ENCODE measurements at regions not wholly inside any gene's neighbourhood (a gene's known extent, or its start where the extent isn't known, plus 50 kb on each side); places are given as distances from the start of the nearest gene placed in this dataset.

DNA sequence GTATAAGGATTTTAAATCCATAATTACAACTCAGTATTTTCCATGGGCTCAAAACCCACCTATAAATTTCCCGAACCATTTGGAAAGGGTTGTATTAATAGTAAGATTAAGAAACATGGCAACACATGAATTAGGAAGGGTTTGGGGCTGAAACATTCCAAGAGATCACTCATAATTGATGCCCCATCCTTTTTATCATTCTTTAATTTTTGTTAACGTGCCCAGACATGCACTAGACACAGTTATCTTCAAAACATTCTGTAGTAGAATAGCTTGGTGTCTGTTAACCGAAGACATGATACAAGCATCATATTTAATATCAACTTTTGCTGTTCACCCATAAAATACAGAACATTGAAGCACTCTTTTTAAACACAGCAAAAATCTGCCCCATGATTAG is 106.8 kb upstream of the FRMD6 start:
- ATAC-seq (no peak), DNase-seq (no peak)
- Histone ChIP-seq H3K4me1 (ENCODE audit: control insufficient read depth in 2 of 2, insufficient read depth in 2 of 2, low read length in 2 of 2) (no peaks in the 10 kb centered on the region), H3K9me3 (ENCODE audit: control insufficient read depth in 2 of 3, low read length in 3 of 3) (no peaks in the 10 kb centered on the region), H3K27me3 (ENCODE audit: control insufficient read depth in 2 of 2, insufficient read depth in 2 of 2, low read length in 2 of 2) (no peaks in the 10 kb centered on the region), H3K36me3 (ENCODE audit: control insufficient read depth in 2 of 3, insufficient read depth in 3 of 3, low read length in 3 of 3) (no peaks in the 10 kb centered on the region), H3K4me3 (ENCODE audit: low read length) (no peak overlapping the region), H3K27ac (ENCODE audit: low read depth, low read length) (no peak overlapping the region)
- Mint-ChIP-seq H3K27me3 (peaks cover 5 to 31% (median 26%) of the 10 kb centered on the region in 5 donors), H3K27ac (no peak overlapping the region), H3K36me3 (no peaks in the 10 kb centered on the region), H3K4me1 (no peaks in the 10 kb centered on the region), H3K4me3 (no peak overlapping the region), H3K9me3 (no peaks in the 10 kb centered on the region)
- ChIA-PET POLR2A (no interaction called here), CTCF (no interaction called here)
- intact Hi-C loops (cut with micrococcal nuclease), result no loop called here

DNA sequence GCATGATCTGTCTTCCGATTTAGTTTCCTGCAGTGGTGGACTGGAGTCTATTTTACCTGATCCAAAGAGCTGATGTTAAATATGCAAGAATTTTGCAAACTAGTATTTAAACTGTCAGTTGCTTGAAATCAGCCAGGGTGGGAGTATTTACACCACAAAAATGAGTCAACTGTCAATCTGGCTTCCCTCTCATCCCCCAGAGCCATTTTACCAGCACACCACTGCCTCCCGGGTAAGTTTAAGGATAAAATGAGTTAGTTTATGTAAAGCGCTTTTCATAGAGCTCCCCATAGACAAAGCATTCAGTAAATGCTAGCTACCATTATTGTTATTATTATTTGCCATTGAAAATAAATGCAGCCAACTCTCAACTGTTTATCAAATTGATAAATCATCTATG is 106.3 kb upstream of the FRMD6 start:
- ChIA-PET CTCF (no interaction called here), POLR2A (no interaction called here)
- DNase-seq (no peak), ATAC-seq (no peak)
- H3K36me3 Mint-ChIP-seq, result no peaks in the 10 kb centered on the region
- H3K27ac ChIP-seq (ENCODE audit: low read depth, low read length), result no peak overlapping the region
- no peak overlapping the region for H3K4me3 ChIP-seq (ENCODE audit: low read length)
- no peak overlapping the region for H3K27ac Mint-ChIP-seq
- intact Hi-C loops (cut with micrococcal nuclease), result no loop called here
- no peaks in the 10 kb centered on the region for H3K9me3 ChIP-seq (ENCODE audit: control insufficient read depth in 2 of 3, low read length in 3 of 3)
- no peaks in the 10 kb centered on the region for H3K4me1 ChIP-seq (ENCODE audit: control insufficient read depth in 2 of 2, insufficient read depth in 2 of 2, low read length in 2 of 2)
- no peaks in the 10 kb centered on the region for H3K36me3 ChIP-seq (ENCODE audit: control insufficient read depth in 2 of 3, insufficient read depth in 3 of 3, low read length in 3 of 3)
- H3K4me1 Mint-ChIP-seq, result no peaks in the 10 kb centered on the region
- H3K27me3 Mint-ChIP-seq, result peaks cover 5 to 31% (median 26%) of the 10 kb centered on the region in 5 donors
- no peaks in the 10 kb centered on the region for H3K27me3 ChIP-seq (ENCODE audit: control insufficient read depth in 2 of 2, insufficient read depth in 2 of 2, low read length in 2 of 2)
- no peaks in the 10 kb centered on the region for H3K9me3 Mint-ChIP-seq
- H3K4me3 Mint-ChIP-seq, result no peak overlapping the region

- H3K36me3 ChIP-seq (ENCODE audit: control insufficient read depth in 2 of 3, insufficient read depth in 3 of 3, low read length in 3 of 3), result no peaks in the 10 kb centered on the region
- POLR2A ChIA-PET, result no interaction called here
- CTCF ChIA-PET, result no interaction called here
- Mint-ChIP-seq H3K4me1 (no peaks in the 10 kb centered on the region), H3K27ac (no peak overlapping the region), H3K27me3 (peaks cover 5 to 35% (median 27%) of the 10 kb centered on the region in 5 donors), H3K9me3 (no peaks in the 10 kb centered on the region), H3K36me3 (no peaks in the 10 kb centered on the region), H3K4me3 (no peak overlapping the region)
- H3K9me3 ChIP-seq (ENCODE audit: control insufficient read depth in 2 of 3, low read length in 3 of 3), result no peaks in the 10 kb centered on the region
- intact Hi-C loops (cut with micrococcal nuclease), result no loop called here
- H3K4me3 ChIP-seq (ENCODE audit: low read length), result no peak overlapping the region
- no peaks in the 10 kb centered on the region for H3K4me1 ChIP-seq (ENCODE audit: control insufficient read depth in 2 of 2, insufficient read depth in 2 of 2, low read length in 2 of 2)
- H3K27me3 ChIP-seq (ENCODE audit: control insufficient read depth in 2 of 2, insufficient read depth in 2 of 2, low read length in 2 of 2), result no peaks in the 10 kb centered on the region
- DNase-seq, result no peak
- no peak for ATAC-seq
- H3K27ac ChIP-seq (ENCODE audit: low read depth, low read length), result no peak overlapping the region
These were observed 105.6 kb upstream of the FRMD6 start for GRCh38 chr14:51546099-51546498.

DNA sequence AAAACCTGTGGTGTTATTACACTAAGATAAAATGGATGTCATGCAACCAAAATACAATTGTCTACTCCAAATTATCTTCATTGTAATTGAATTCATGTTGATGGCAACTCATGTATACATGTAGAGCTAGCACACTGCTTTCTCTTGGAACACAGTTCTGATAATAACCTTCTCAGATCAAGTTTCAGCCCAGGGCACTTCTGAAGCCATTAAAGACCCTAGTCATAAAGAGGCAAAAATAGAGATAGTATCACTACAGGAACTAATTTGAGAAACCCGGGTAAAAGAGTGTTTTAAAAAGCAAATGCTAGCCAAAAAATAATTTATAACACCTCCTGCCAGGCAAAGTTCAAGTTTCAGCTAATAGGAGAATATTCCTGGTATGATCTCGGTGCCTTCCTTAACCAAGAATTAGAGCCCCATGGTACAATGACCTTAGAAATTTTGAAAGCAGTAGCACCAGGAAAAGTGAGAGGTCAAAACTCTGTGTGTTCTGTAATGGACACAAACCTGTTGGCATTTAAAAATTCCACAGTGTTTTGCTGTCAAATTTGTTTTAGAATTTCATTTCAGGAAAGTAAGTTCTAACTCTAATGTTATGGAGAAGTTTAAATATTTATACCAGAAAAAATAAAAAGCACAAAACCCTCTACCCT is 105.0 kb upstream of the FRMD6 start:
- Mint-ChIP-seq H3K36me3 (no peaks in the 10 kb centered on the region), H3K4me1 (no peaks in the 10 kb centered on the region), H3K9me3 (no peaks in the 10 kb centered on the region), H3K27me3 (peaks cover 5 to 35% (median 27%) of the 10 kb centered on the region in 5 donors), H3K4me3 (no peak overlapping the region), H3K27ac (no peak overlapping the region)
- Histone ChIP-seq H3K36me3 (ENCODE audit: control insufficient read depth in 2 of 3, insufficient read depth in 3 of 3, low read length in 3 of 3) (no peaks in the 10 kb centered on the region), H3K9me3 (ENCODE audit: control insufficient read depth in 2 of 3, low read length in 3 of 3) (no peaks in the 10 kb centered on the region), H3K4me3 (ENCODE audit: low read length) (no peak overlapping the region), H3K27me3 (ENCODE audit: control insufficient read depth in 2 of 2, insufficient read depth in 2 of 2, low read length in 2 of 2) (no peaks in the 10 kb centered on the region), H3K27ac (ENCODE audit: low read depth, low read length) (no peak overlapping the region), H3K4me1 (ENCODE audit: control insufficient read depth in 2 of 2, insufficient read depth in 2 of 2, low read length in 2 of 2) (no peaks in the 10 kb centered on the region)
- ChIA-PET CTCF (interaction anchor here (0.7 kb wide), 1 partner anchor 314 kb away, joined by 6 read pairs; no protein-coding TSS in a partner anchor), POLR2A (no interaction called here)
- intact Hi-C loops (cut with micrococcal nuclease), result no loop called here
- DNase-seq, result no peak
- no peak for ATAC-seq

GRCh38 chr14:51547260-51547659 is 104.5 kb upstream of the FRMD6 start:
- H3K4me1 Mint-ChIP-seq, result no peaks in the 10 kb centered on the region
- intact Hi-C loops (cut with micrococcal nuclease), result no loop called here

GRCh38 chr14:51547701-51548100 is 104.0 kb upstream of the FRMD6 start:
- no peaks in the 10 kb centered on the region for H3K9me3 ChIP-seq (ENCODE audit: control insufficient read depth in 2 of 3, low read length in 3 of 3)
- Mint-ChIP-seq H3K4me3 (no peak overlapping the region), H3K9me3 (no peaks in the 10 kb centered on the region), H3K36me3 (no peaks in the 10 kb centered on the region), H3K27ac (no peak overlapping the region), H3K27me3 (peaks cover 5 to 35% (median 26%) of the 10 kb centered on the region in 5 donors), H3K4me1 (no peaks in the 10 kb centered on the region)
- ChIA-PET CTCF (no interaction called here), POLR2A (no interaction called here)
- no peak for ATAC-seq
- H3K4me1 ChIP-seq (ENCODE audit: control insufficient read depth in 2 of 2, insufficient read depth in 2 of 2, low read length in 2 of 2), result no peaks in the 10 kb centered on the region
- intact Hi-C loops (cut with micrococcal nuclease), result no loop called here
- no peak overlapping the region for H3K27ac ChIP-seq (ENCODE audit: low read depth, low read length)
- no peak for DNase-seq
- no peaks in the 10 kb centered on the region for H3K36me3 ChIP-seq (ENCODE audit: control insufficient read depth in 2 of 3, insufficient read depth in 3 of 3, low read length in 3 of 3)
- no peaks in the 10 kb centered on the region for H3K27me3 ChIP-seq (ENCODE audit: control insufficient read depth in 2 of 2, insufficient read depth in 2 of 2, low read length in 2 of 2)
- H3K4me3 ChIP-seq (ENCODE audit: low read length), result no peak overlapping the region

More at GRCh38 chr14:51547260-51547659, 104.5 kb upstream of the FRMD6 start:
- Histone ChIP-seq H3K9me3 (ENCODE audit: control insufficient read depth in 2 of 3, low read length in 3 of 3) (no peaks in the 10 kb centered on the region), H3K27ac (ENCODE audit: low read depth, low read length) (no peak overlapping the region), H3K27me3 (ENCODE audit: control insufficient read depth in 2 of 2, insufficient read depth in 2 of 2, low read length in 2 of 2) (no peaks in the 10 kb centered on the region), H3K36me3 (ENCODE audit: control insufficient read depth in 2 of 3, insufficient read depth in 3 of 3, low read length in 3 of 3) (no peaks in the 10 kb centered on the region), H3K4me3 (ENCODE audit: low read length) (no peak overlapping the region), H3K4me1 (ENCODE audit: control insufficient read depth in 2 of 2, insufficient read depth in 2 of 2, low read length in 2 of 2) (no peaks in the 10 kb centered on the region)
- Mint-ChIP-seq H3K27ac (no peak overlapping the region), H3K4me3 (no peak overlapping the region), H3K36me3 (no peaks in the 10 kb centered on the region), H3K9me3 (no peaks in the 10 kb centered on the region), H3K27me3 (peaks cover 5 to 35% (median 24%) of the 10 kb centered on the region in 5 donors)
- ChIA-PET POLR2A (no interaction called here), CTCF (no interaction called here)
- DNase-seq (no peak), ATAC-seq (no peak)

- H3K4me3 ChIP-seq (ENCODE audit: low read length), result no peak overlapping the region
- intact Hi-C loops (cut with micrococcal nuclease), result no loop called here
- no peaks in the 10 kb centered on the region for H3K9me3 ChIP-seq (ENCODE audit: control insufficient read depth in 2 of 3, low read length in 3 of 3)
- ChIA-PET CTCF (no interaction called here), POLR2A (no interaction called here)
- Mint-ChIP-seq H3K36me3 (no peaks in the 10 kb centered on the region), H3K4me1 (no peaks in the 10 kb centered on the region), H3K27ac (no peak overlapping the region), H3K9me3 (no peaks in the 10 kb centered on the region), H3K27me3 (peaks cover 5 to 40% (median 29%) of the 10 kb centered on the region in 5 donors), H3K4me3 (no peak overlapping the region)
- no peaks in the 10 kb centered on the region for H3K36me3 ChIP-seq (ENCODE audit: control insufficient read depth in 2 of 3, insufficient read depth in 3 of 3, low read length in 3 of 3)
- no peak overlapping the region for H3K27ac ChIP-seq (ENCODE audit: low read depth, low read length)
- H3K4me1 ChIP-seq (ENCODE audit: control insufficient read depth in 2 of 2, insufficient read depth in 2 of 2, low read length in 2 of 2), result no peaks in the 10 kb centered on the region
- H3K27me3 ChIP-seq (ENCODE audit: control insufficient read depth in 2 of 2, insufficient read depth in 2 of 2, low read length in 2 of 2), result no peaks in the 10 kb centered on the region
- ATAC-seq, result no peak
- no peak for DNase-seq
These were observed 103.5 kb upstream of the FRMD6 start for GRCh38 chr14:51548187-51548586.

Data from naive thymus-derived CD4-positive, alpha-beta T cell (primary cell).